Central memory CD8-positive, alpha-beta T cell (primary cell): ENCODE measurements at regions not wholly inside any gene's neighbourhood (a gene's known extent, or its start where the extent isn't known, plus 50 kb on each side); places are given as distances from the start of the nearest gene placed in this dataset.

Experiments
- ATAC-seq: fragments of 150-1000 bp; cut with Tn5 transposase; replicated peaks from 2 replicates; pipeline ENCODE4 v1.10.0; 2022; ENCODE audit warnings: mild to moderate bottlenecking, moderate FRiP score, moderate number of reproducible peaks; ENCODE audit not compliant: poor library complexity, severe bottlenecking; ENCODE audit errors: extremely low read depth
- DNase-seq, 2 donors: peaks; one replicate each; pipeline ENCODE4 v3.0.0; 2021; ENCODE audit warnings: low spot score in 2 of 2
- H3K27ac Mint-ChIP-seq: one replicate; pipeline ENCODE4 v1.8.0; 2022; ENCODE audit warnings: low read depth, mild to moderate bottlenecking, moderate library complexity, mixed read lengths
- H3K27me3 Mint-ChIP-seq: one replicate; pipeline ENCODE4 v1.8.0; 2022; ENCODE audit warnings: mixed read lengths
- H3K36me3 Mint-ChIP-seq: one replicate; pipeline ENCODE4 v1.8.0; 2022; ENCODE audit warnings: mild to moderate bottlenecking, moderate library complexity, mixed read lengths; ENCODE audit not compliant: insufficient read depth
- H3K4me1 Mint-ChIP-seq: one replicate; pipeline ENCODE4 v1.8.0; 2022; ENCODE audit warnings: mixed read lengths
- H3K4me3 Mint-ChIP-seq: one replicate; pipeline ENCODE4 v1.8.0; 2022; ENCODE audit warnings: mild to moderate bottlenecking, moderate library complexity, mixed read lengths
- H3K9me3 Mint-ChIP-seq: one replicate; pipeline ENCODE4 v1.8.0; 2022; ENCODE audit warnings: mixed read lengths

DNA sequence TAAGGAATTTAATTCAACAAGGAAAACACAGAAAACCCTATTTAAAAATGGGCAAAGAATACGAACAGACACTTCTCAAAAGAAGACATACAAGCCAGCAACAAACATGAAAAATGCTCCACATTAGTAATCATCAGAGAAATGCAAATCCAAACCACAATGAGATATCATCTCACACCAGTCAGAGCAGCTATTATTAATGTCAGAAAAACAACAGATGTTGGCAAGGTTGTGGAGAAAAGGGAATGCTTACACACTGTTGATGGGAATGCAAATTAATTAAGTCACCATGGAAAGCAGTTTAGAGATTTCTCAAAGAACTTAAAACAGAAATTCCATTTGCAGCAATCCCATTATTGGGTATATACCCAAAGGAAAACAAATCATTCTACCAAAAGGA lies 55.2 kb downstream of the GCC1 start:
- no peak for ATAC-seq
- peaks cover 48% of the 10 kb centered on the region for H3K27me3 Mint-ChIP-seq
- DNase-seq = no peak
- H3K4me3 Mint-ChIP-seq = no peak overlapping the region
- H3K9me3 Mint-ChIP-seq = no peaks in the 10 kb centered on the region
- no peaks in the 10 kb centered on the region for H3K4me1 Mint-ChIP-seq
- H3K27ac Mint-ChIP-seq = no peak overlapping the region
- no peaks in the 10 kb centered on the region for H3K36me3 Mint-ChIP-seq

DNA sequence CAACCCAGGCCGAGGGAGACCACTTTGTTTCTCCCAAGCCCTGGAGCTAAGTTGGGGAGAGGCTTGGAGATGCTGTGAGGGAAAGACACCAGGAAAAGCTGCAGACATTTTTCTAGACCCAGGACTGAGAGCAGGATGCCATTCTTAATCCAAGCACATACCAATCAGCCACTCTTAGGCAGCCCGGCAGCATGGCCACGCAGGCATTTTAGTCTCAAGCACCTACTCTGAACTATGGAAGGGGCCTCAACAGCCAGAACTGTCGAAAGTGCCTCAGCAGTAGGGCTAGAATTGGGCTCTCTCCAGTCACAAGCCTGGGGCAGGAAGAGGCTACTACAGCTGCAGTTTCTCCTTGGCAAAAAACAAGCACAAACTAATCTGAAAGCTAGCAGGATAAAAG lies 57.8 kb downstream of the GCC1 start:
- Mint-ChIP-seq H3K36me3 (no peaks in the 10 kb centered on the region), H3K4me3 (no peak overlapping the region), H3K27me3 (peaks cover 55% of the 10 kb centered on the region), H3K9me3 (no peaks in the 10 kb centered on the region), H3K27ac (no peak overlapping the region), H3K4me1 (no peaks in the 10 kb centered on the region)
- ATAC-seq (no peak), DNase-seq (no peak)

DNA sequence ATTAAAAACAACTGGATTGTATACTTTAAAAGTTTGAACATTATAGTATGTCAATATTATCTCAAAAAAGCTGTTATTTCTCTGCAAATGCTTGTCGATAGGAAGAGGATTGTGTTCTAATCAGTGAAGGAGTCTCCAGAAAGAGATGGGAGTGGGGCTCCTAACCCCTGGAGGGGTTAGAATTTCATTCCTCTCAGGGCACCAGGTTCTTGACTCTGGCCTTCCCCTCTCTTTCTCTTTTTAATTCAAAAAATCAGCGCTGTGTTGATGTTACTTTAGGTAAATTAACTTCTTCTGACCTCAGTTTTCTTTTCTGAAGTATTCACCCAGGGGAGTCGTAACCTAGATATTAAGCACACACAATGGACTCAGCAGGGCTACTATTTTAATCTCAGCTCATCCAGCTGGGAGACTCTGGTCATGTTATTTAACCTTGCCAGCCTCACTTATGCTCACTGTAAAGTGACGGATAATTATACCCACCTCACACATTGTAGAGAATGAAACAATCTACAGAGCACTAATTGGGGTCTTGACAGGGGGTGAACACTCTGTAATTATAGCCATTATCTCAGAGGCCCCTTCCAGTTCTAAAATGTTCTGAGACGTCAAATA lies 59.4 kb downstream of the GCC1 start:
- Mint-ChIP-seq H3K27ac (no peak overlapping the region), H3K9me3 (peaks cover 6% of the 10 kb centered on the region), H3K27me3 (peaks cover 70% of the 10 kb centered on the region), H3K4me3 (no peak overlapping the region), H3K4me1 (no peaks in the 10 kb centered on the region), H3K36me3 (no peaks in the 10 kb centered on the region)
- DNase-seq (no peak), ATAC-seq (no peak)

DNA sequence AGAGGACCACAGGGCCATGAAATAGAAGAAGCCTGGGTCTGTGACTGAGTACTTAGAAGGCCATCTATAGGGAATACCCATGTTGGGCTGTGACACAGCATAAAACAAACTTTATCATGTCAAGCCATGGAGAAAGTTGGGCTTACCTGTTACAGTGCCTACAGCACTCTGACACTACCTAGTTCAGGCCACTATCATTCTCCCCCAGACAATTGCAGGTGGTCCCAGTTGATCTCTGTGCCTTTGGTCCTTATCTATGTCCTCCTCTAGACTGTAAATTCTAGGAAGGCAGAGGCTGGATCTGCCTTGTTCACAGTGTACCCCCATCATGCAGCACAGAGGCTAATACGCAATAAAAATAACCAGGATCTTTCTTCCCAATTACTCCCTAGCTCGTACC lies 69.1 kb downstream of the GCC1 start:
- no peak overlapping the region for H3K4me3 Mint-ChIP-seq
- DNase-seq = no peak
- no peaks in the 10 kb centered on the region for H3K36me3 Mint-ChIP-seq
- peaks cover 73% of the 10 kb centered on the region for H3K27me3 Mint-ChIP-seq
- H3K27ac Mint-ChIP-seq = no peak overlapping the region
- peaks cover under 1% of the 10 kb centered on the region for H3K9me3 Mint-ChIP-seq
- H3K4me1 Mint-ChIP-seq = no peaks in the 10 kb centered on the region
- ATAC-seq = no peak

DNA sequence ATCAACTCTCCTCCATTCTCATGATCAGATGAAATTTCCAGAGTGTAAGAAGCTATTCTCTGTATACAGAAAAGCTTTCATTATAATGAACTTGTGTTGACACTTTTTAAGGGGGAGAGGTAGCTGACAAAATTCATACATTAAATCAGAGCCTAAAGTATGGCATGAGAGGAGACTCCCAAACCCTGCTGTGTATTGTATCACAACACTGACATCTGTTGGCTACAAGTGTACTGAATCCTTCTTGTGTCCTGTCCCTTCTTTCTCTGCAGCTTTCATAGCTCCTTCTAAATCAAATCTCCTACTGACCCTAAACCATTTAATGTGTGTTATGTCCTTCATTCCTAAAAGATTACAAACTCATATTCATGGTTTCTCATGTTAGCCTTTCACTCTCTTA lies 70.9 kb downstream of the GCC1 start:
- H3K4me1 Mint-ChIP-seq = no peaks in the 10 kb centered on the region
- DNase-seq = no peak
- no peak overlapping the region for H3K4me3 Mint-ChIP-seq
- no peaks in the 10 kb centered on the region for H3K36me3 Mint-ChIP-seq
- no peaks in the 10 kb centered on the region for H3K9me3 Mint-ChIP-seq
- ATAC-seq = no peak
- peaks cover 69% of the 10 kb centered on the region for H3K27me3 Mint-ChIP-seq
- no peak overlapping the region for H3K27ac Mint-ChIP-seq

DNA sequence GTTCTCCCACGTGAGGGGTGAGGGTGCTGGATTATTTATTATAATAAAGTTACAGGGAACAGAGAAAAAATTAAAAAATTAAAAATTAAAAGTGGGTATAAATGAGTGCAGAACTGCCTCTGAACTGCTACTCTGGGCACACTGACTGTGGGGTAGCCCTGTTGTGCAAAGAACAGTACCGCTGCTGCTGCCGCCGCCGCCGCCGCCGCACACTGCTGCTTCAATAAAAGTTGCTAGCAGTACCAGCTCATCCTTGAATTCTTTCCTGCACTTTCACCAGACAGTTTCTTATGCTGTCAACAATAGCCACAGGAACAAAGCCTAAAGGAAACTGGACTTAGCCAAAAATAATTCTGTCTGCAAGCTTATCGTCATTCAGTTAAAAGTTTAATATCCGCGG lies 72.1 kb downstream of the GCC1 start:
- no peak overlapping the region for H3K4me3 Mint-ChIP-seq
- no peaks in the 10 kb centered on the region for H3K36me3 Mint-ChIP-seq
- no peaks in the 10 kb centered on the region for H3K4me1 Mint-ChIP-seq

DNA sequence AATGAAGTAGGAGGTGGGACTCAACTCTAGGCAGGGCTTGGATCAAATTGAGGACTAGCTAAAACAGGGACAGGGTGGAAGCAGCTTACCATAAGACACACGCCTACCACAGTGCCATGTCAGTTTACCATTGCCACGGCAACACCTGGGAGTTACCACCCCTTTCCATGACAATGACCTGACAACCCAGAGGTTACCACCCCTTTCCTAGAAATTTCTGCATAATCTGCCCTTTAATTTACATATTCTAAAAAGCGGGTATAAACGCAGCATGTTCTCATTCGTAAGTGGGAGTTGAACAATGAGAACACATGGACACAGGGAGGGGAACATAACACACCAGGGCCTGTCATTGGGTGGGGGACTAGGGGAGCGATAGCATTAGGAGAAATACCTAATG lies 72.7 kb downstream of the GCC1 start:
- H3K36me3 Mint-ChIP-seq = no peaks in the 10 kb centered on the region
- no peak overlapping the region for H3K4me3 Mint-ChIP-seq
- ATAC-seq = no peak
- DNase-seq = no peak
- H3K27ac Mint-ChIP-seq = peak overlapping the region; percentile 30
- H3K9me3 Mint-ChIP-seq = no peaks in the 10 kb centered on the region
- no peaks in the 10 kb centered on the region for H3K4me1 Mint-ChIP-seq
- peaks cover 69% of the 10 kb centered on the region for H3K27me3 Mint-ChIP-seq

More for the DNA sequence above, 72.1 kb downstream of the GCC1 start:
- DNase-seq (no peak), ATAC-seq (no peak)
- peaks cover 69% of the 10 kb centered on the region for H3K27me3 Mint-ChIP-seq
- no peaks in the 10 kb centered on the region for H3K9me3 Mint-ChIP-seq
- H3K27ac Mint-ChIP-seq = peak overlapping the region; percentile 30

DNA sequence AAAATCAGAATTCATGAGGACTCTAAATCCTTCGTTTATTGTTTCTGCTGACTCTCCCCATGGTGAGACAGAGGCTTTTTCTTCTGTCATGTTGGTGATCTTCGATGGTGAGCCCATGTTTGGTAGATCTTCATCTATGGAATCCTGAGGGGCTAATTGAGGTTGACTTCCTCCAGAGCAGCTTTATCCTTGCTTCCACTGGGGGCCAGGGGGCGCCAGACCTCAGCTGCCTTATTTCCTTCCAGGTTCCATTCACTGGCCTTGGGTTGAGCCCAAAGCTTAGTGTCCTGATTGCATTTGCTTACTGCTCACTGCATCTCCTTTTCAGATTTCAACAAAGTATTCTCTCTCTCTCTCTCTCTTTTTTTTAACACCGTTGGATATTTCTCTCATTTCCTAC lies 80.7 kb downstream of the GCC1 start:
- Mint-ChIP-seq H3K4me3 (no peak overlapping the region), H3K27me3 (peaks cover 37% of the 10 kb centered on the region), H3K9me3 (no peaks in the 10 kb centered on the region), H3K4me1 (no peaks in the 10 kb centered on the region), H3K36me3 (no peaks in the 10 kb centered on the region), H3K27ac (no peak overlapping the region)
- ATAC-seq = no peak
- DNase-seq = no peak

DNA sequence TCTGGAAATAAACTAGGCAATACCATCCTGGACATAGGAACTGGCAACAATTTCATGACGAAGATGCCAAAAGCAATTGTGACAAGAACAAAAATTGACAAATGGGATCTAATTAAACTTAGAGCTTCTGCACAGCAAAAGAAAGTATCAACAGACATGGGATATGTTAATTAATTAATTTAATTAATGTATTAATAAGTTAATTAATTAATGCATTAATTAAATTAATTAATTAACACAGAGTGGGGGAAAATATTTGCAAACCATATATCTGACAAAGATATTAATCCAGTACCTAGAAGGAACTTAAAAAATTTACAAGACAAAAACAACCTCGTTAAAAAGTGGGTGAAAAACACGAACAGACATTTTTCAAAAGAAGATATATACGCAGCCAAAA lies 83.6 kb downstream of the GCC1 start:
- DNase-seq (no peak), ATAC-seq (no peak)
- H3K4me1 Mint-ChIP-seq = no peaks in the 10 kb centered on the region
- H3K9me3 Mint-ChIP-seq = no peaks in the 10 kb centered on the region
- peaks cover 27% of the 10 kb centered on the region for H3K27me3 Mint-ChIP-seq
- no peaks in the 10 kb centered on the region for H3K36me3 Mint-ChIP-seq
- H3K27ac Mint-ChIP-seq = no peak overlapping the region
- H3K4me3 Mint-ChIP-seq = no peak overlapping the region

DNA sequence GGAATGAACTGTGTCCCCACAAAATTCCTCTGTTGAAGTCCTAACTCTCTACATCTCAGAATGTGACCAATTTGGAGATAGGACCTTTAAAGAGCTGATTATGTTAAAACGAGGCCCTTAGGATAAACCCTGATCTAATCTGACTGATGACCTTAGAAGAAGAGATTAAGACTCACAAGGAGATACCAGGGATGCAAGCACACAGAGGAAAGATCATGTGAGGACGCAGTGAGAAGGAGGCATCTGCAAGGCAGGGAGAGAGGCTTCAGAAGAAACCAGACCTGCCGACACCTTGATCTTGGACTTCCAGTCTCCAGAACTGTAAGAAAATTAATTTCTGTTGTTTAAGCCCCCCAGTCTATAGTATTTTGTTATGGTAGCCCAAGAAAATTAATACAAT lies 94.9 kb upstream of the ZNF800 start:
- Mint-ChIP-seq H3K9me3 (no peaks in the 10 kb centered on the region), H3K4me1 (peaks cover 12% of the 10 kb centered on the region), H3K27ac (no peak overlapping the region), H3K4me3 (no peak overlapping the region), H3K36me3 (no peaks in the 10 kb centered on the region), H3K27me3 (peaks cover 50% of the 10 kb centered on the region)
- DNase-seq (no peak), ATAC-seq (no peak)

DNA sequence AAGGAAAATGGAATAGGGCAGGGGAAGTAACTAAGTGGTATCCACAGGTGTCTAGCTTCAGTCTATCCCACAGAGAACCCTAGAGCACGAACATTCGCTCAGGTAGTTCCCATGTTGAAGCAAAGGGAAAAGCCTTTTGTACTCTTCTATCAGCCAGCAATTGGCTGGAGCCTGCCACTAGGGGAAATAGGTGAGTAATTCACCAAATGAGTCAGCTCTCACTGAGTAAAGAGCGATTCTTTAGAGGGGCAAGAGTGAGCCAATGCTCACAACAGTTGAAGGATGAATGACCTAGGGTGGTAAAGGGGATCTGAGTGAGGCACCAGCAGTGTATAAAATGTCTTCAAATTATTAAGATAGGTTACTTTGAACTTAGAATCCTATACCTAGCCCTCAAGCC lies 94.1 kb upstream of the ZNF800 start:
- Mint-ChIP-seq H3K9me3 (no peaks in the 10 kb centered on the region), H3K27ac (no peak overlapping the region), H3K36me3 (no peaks in the 10 kb centered on the region), H3K4me1 (peaks cover 12% of the 10 kb centered on the region), H3K4me3 (no peak overlapping the region), H3K27me3 (peaks cover 53% of the 10 kb centered on the region)
- no peak for ATAC-seq
- DNase-seq = no peak

DNA sequence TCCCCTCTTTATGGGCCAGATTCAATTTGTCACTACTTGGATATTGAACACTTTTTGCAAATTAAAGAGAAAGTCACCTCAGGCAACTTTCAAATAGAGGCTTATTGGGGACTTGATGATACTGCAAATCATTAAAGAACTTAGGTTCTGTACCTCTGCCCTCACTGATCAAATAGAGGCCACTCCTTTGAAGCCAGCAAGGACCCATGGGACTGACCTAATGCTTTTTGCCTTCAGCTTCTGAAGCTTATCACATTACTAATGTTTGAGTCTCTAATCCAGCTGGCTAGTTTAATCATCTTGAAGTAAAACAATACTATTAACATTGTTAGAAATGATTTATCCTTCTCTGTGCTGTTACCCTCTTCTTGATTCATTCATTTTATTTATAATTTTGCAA lies 93.0 kb upstream of the ZNF800 start:
- Mint-ChIP-seq H3K27ac (no peak overlapping the region), H3K4me1 (peaks cover 12% of the 10 kb centered on the region), H3K36me3 (peaks cover 2% of the 10 kb centered on the region), H3K4me3 (peak overlapping the region; percentile 49), H3K9me3 (no peaks in the 10 kb centered on the region), H3K27me3 (peaks cover 53% of the 10 kb centered on the region)
- DNase-seq = no peak
- ATAC-seq = no peak

DNA sequence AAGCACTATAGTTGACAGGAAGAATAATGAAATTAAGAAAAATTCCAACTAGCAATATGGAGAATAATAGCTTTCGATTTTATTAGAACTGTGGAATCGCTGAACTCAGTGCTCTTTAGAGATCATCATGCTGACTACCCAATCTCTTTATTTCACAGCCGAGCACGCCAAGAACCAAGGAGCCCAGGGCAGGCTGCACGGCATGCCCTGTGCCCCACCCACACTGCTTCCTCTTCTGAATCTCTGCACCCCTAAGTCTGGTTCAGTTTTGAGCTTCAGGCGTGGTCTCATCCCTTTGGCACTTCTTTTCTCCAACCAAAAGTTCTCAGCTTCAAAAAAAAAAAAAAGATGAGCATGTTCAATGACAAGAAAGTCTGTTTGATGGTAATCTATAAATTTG lies 92.4 kb upstream of the ZNF800 start:
- peak overlapping the region; percentile 49 for H3K4me3 Mint-ChIP-seq
- no peaks in the 10 kb centered on the region for H3K9me3 Mint-ChIP-seq
- peaks cover 12% of the 10 kb centered on the region for H3K4me1 Mint-ChIP-seq
- peaks cover 53% of the 10 kb centered on the region for H3K27me3 Mint-ChIP-seq
- DNase-seq (no peak), ATAC-seq (no peak)
- H3K27ac Mint-ChIP-seq = peak overlapping the region; percentile 25
- peaks cover 2% of the 10 kb centered on the region for H3K36me3 Mint-ChIP-seq

DNA sequence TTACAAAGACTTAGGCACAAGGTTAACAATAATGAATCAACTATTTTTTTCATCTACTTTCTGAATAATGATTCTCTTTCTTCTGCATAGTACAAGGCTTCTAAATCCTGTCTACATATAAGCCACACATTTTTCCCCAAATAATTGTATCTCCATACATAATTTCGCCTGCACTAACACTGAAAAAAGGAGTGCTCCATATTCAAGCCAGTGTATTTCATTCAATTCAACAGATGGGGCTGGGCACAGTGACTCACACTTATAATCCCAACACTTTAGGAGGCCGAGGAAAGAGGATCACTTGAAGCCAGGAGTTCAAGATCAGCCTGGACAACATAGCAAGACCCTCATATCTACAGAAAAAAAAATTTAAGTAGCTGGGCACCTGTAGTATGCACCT lies 86.0 kb upstream of the ZNF800 start:
- H3K27me3 Mint-ChIP-seq = peaks cover 76% of the 10 kb centered on the region
- H3K4me3 Mint-ChIP-seq = no peak overlapping the region

More for the DNA sequence above, 86.0 kb upstream of the ZNF800 start:
- Mint-ChIP-seq H3K27ac (no peak overlapping the region), H3K9me3 (no peaks in the 10 kb centered on the region), H3K4me1 (no peaks in the 10 kb centered on the region), H3K36me3 (peaks cover 2% of the 10 kb centered on the region)
- ATAC-seq (no peak), DNase-seq (no peak)
